Panc1 (cell line): ENCODE measurements at regions not wholly inside any gene's neighbourhood (a gene's known extent, or its start where the extent isn't known, plus 50 kb on each side); places are given as distances from the start of the nearest gene placed in this dataset.

Experiments used
- ATAC-seq: fragments of 200-7000 bp; cut with Tn5 transposase; 2 replicates; pipeline ENCODE4 v1.9.1; 2020; ENCODE audit warnings: mild to moderate bottlenecking, moderate library complexity
- BruUV-seq: library from RNA; stranded (reverse); fragments of 400-500 nt; replicated peaks from 2 replicates; lab custom pipeline; 2021; lab: Mats Ljungman, UMichigan
- CTCF ChIA-PET: fragments of 300-600 bp; sonication (Branson Sonifier 250); formaldehyde crosslinking; loops from one replicate; lab custom pipeline; 2022; ENCODE audit warnings: antibody characterized with exemption; lab: Charles Lee
- POLR2A ChIA-PET: fragments of 300-600 bp; sonication (Branson Sonifier 250); formaldehyde crosslinking; loops from one replicate; lab custom pipeline; 2022; ENCODE audit warnings: antibody characterized with exemption; lab: Charles Lee
- DNase-seq: peaks from one replicate; pipeline ENCODE4 v3.0.0-alpha.2; 2010; ENCODE audit warnings: low read depth, low spot score
- H3K27ac ChIP-seq: 2 replicates; pipeline ENCODE4 v1.5.1; 2011; ENCODE audit warnings: mild to moderate bottlenecking, low read length, inconsistent platforms
- H3K27me3 ChIP-seq: fragments of 200-500 bp; sonication (Bioruptor generic); 2 replicates; pipeline ENCODE4 v1.6.0; 2014; ENCODE audit warnings: low read length, inconsistent platforms; ENCODE audit not compliant: control insufficient read depth, insufficient read depth
- H3K36me3 ChIP-seq: fragments of 200-500 bp; sonication (Bioruptor generic); 2 replicates; pipeline ENCODE4 v1.5.1; 2014; ENCODE audit warnings: inconsistent platforms, mild to moderate bottlenecking, low read length, moderate library complexity; ENCODE audit not compliant: control insufficient read depth, insufficient read depth
- H3K4me1 ChIP-seq: 2 replicates; pipeline ENCODE4 v1.5.1; 2011; ENCODE audit warnings: inconsistent platforms, mild to moderate bottlenecking, low read length, moderate library complexity; ENCODE audit not compliant: control insufficient read depth, insufficient read depth
- H3K4me3 ChIP-seq, 2 experiments: 2 replicates each; pipeline ENCODE4 v1.5.1; 2011 to 2012; ENCODE audit warnings: low read depth in 2 of 2, low read length in 2 of 2, mild to moderate bottlenecking in 2 of 2, inconsistent platforms in 1 of 2, moderate library complexity in 1 of 2
- H3K9me3 ChIP-seq: fragments of 200-500 bp; sonication (Bioruptor generic); 2 replicates; pipeline ENCODE4 v1.5.1; 2014; ENCODE audit warnings: low read depth, mild to moderate bottlenecking, inconsistent platforms, low read length, moderate library complexity; ENCODE audit not compliant: control insufficient read depth, insufficient read depth
- POLR2AphosphoS5 ChIP-seq: IDR thresholded peaks from 2 replicates; pipeline ENCODE4 v1.6.1; 2012; ENCODE audit warnings: mild to moderate bottlenecking, low read depth, low read length, moderate library complexity
- REST ChIP-seq, 2 experiments: IDR thresholded peaks; 2 replicates each; pipeline ENCODE4 v1.6.1; 2011 to 2012; ENCODE audit warnings: low read depth in 2 of 2, control low read depth in 1 of 2, low read length in 1 of 2, mild to moderate bottlenecking in 1 of 2, moderate library complexity in 1 of 2; ENCODE audit not compliant: insufficient read depth in 1 of 2
- SIN3A ChIP-seq: IDR thresholded peaks from 2 replicates; pipeline ENCODE4 v1.6.1; 2012; ENCODE audit warnings: low read depth, mild to moderate bottlenecking, low read length, moderate library complexity, borderline replicate concordance; ENCODE audit not compliant: insufficient read depth
- TCF7L2 ChIP-seq: IDR thresholded peaks from 2 replicates; pipeline ENCODE4 v1.6.1; 2011; ENCODE audit warnings: mild to moderate bottlenecking, low read depth, low read length, inconsistent platforms
- in situ Hi-C: cut with HindIII; loops from 2 replicates; pipeline ENCODE4 v1.10.0; 2016; ENCODE audit warnings: low sequenced_read_pairs, low pct_unique_long_range_greater_than_20kb
- intact Hi-C: fragments of 100-400 bp; cut with micrococcal nuclease; formaldehyde crosslinking; loops from one replicate; pipeline ENCODE4 v1.10.0; 2022; ENCODE audit not compliant: unreplicated experiment
- TF ChIP-seq, protein P1 (sequence below): fragments of 450-650 bp; IDR thresholded peaks from 2 replicates; pipeline ENCODE4 v1.5.1; 2017; ENCODE audit warnings: mild to moderate bottlenecking

DNA sequence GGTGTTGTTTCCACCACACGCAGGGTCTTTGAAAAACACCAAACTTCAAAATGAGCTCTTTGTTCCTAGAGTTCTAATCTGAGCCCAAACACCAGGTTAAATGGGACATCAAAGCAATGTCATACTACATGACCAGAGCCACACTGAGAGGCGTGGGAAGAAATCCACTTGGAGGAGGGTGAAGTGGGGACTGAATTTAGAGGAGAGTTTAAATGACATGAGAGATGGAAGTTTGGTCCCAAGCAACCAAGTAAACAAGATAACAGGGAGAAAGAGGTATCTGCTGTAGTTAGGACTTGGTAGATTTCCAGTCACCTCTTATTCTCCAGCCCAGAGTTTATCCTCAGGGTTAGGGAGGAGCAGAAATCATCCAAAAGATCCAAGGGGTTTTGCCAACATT is 290.9 kb upstream of the FAM78B start:
- no peak for TF ChIP-seq REST (IDR thresholded peaks at IDR 0.05; ENCODE audit: insufficient read depth in 1 of 2, low read depth in 2 of 2, low read length in 1 of 2)
- TF ChIP-seq, protein P1, sequence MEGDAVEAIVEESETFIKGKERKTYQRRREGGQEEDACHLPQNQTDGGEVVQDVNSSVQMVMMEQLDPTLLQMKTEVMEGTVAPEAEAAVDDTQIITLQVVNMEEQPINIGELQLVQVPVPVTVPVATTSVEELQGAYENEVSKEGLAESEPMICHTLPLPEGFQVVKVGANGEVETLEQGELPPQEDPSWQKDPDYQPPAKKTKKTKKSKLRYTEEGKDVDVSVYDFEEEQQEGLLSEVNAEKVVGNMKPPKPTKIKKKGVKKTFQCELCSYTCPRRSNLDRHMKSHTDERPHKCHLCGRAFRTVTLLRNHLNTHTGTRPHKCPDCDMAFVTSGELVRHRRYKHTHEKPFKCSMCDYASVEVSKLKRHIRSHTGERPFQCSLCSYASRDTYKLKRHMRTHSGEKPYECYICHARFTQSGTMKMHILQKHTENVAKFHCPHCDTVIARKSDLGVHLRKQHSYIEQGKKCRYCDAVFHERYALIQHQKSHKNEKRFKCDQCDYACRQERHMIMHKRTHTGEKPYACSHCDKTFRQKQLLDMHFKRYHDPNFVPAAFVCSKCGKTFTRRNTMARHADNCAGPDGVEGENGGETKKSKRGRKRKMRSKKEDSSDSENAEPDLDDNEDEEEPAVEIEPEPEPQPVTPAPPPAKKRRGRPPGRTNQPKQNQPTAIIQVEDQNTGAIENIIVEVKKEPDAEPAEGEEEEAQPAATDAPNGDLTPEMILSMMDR: no peak
- no peak for TF ChIP-seq SIN3A
- no peak for TF ChIP-seq TCF7L2
- TF ChIP-seq POLR2AphosphoS5: no peak
- DNase-seq (no peak), ATAC-seq (no peak)
- intact Hi-C loops (no loop called here), in situ Hi-C loops (no loop called here)
- Histone ChIP-seq H3K4me1 (no peaks in the 10 kb centered on the region), H3K9me3 (no peaks in the 10 kb centered on the region), H3K4me3 (no peak overlapping the region), H3K27me3 (no peaks in the 10 kb centered on the region), H3K36me3 (no peaks in the 10 kb centered on the region), H3K27ac (no peak overlapping the region)
- CTCF ChIA-PET: no interaction called here
- POLR2A ChIA-PET: no interaction called here
- no TSS peak for BruUV-seq

DNA sequence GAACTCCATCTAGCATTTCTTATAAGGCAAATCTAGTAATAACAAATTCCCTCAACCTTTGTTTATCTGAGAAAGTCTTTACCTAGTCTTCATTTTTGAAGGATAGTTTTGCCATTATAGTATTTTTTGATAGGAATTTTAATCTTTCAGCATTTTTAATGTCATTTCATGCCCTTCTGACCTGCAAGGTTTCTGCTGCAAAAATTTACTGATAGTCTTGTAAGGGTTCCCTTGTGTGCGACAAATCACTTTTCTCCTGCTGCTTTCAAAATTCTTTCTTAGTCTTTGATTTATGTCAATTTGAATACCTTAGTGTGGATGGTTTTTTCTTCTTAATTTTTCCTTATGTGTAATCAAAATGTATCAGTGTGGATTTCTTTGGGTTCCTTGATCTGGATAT is 297.5 kb upstream of the FAM78B start:
- intact Hi-C loops: no loop called here
- BruUV-seq: no TSS peak
- TF ChIP-seq REST (IDR thresholded peaks at IDR 0.05; ENCODE audit: insufficient read depth in 1 of 2, low read depth in 2 of 2, low read length in 1 of 2): no peak
- no peak for TF ChIP-seq POLR2AphosphoS5
- TF ChIP-seq, protein P1: no peak
- no peak for TF ChIP-seq TCF7L2
- TF ChIP-seq SIN3A: no peak
- ATAC-seq (no peak), DNase-seq (no peak)
- H3K27ac ChIP-seq: no peak overlapping the region
- no peaks in the 10 kb centered on the region for H3K4me1 ChIP-seq
- H3K27me3 ChIP-seq: no peaks in the 10 kb centered on the region
- in situ Hi-C loops: no loop called here
- no peak overlapping the region for H3K4me3 ChIP-seq
- no peaks in the 10 kb centered on the region for H3K9me3 ChIP-seq
- POLR2A ChIA-PET: no interaction called here
- CTCF ChIA-PET: no interaction called here
- no peaks in the 10 kb centered on the region for H3K36me3 ChIP-seq
